ENCODE measurements at regions not wholly inside any gene's neighbourhood (a gene's known extent, or its start where the extent isn't known, plus 50 kb on each side); places are given as distances from the start of the nearest gene placed in this dataset.

GRCh38 chr12:78406213-78406612 is 458.4 kb upstream of the SYT1 start:
- no peak for DNase-seq (ENCODE audit: low read depth in 2 of 2)

GRCh38 chr12:78406828-78407227 is 457.7 kb upstream of the SYT1 start:
- DNase-seq (ENCODE audit: low read depth in 2 of 2), result peak; percentile 17 to 21

DNA sequence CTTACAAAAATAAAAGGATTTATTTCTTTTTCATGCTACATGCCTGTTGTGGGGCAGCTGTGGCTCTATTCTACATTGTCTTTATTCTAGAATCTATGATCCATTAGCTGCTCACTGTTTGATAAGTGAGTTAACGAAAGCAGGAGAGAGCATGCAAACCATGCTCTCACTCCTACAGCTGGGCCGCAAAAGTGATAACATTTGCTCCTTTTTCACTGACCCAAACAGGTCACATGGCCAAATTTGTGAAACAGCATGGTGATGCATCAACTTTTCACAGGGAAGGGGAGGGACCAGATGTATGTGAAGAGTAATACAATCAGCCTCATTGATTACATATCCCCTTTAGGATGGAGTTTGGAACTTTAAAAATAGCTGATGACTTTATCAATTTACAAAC is 456.9 kb upstream of the SYT1 start:
- DNase-seq (ENCODE audit: low read depth in 2 of 2), result no peak

DNA sequence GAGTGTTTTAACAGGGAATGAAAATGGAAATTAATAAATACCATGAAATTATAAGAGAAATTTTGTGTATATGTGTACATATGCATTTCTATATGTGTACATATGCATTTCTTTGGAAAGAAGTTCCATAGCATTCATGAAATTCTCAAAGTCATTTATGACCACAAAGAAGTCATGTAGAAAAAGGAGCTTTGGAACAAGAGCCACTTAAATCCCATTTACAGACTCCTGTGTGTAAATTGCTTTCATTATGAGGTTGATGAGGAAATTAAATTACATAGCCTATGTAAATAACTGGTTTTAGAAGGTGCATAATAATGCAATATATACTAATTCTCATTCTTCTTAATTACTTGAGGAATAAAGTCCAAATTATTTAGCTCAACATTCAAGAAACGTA is 450.5 kb upstream of the SYT1 start:
- no peak for DNase-seq (ENCODE audit: low read depth in 2 of 2)

- DNase-seq (ENCODE audit: low read depth in 2 of 2), result no peak
Observed at GRCh38 chr12:78418919-78419318, 445.7 kb upstream of the SYT1 start.

DNA sequence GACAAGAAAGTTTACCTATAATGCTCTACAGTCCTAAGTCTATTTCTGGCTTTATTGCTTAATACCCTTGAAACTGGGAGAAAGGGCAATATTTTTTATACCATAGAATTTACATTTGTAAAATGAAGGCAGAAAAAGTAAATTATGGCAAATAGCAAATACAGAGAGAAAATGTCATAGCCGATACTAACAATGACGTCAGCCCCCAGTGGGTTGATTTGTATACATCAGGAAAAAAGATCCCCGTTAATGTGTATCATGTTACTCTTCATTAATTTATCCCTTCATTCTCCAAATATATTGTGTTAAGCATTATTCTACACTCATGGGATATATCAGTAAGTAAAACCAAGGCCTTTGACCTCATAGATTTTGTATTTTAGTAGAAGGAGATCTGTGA is 445.1 kb upstream of the SYT1 start:
- DNase-seq (ENCODE audit: low read depth in 2 of 2), result no peak

DNA sequence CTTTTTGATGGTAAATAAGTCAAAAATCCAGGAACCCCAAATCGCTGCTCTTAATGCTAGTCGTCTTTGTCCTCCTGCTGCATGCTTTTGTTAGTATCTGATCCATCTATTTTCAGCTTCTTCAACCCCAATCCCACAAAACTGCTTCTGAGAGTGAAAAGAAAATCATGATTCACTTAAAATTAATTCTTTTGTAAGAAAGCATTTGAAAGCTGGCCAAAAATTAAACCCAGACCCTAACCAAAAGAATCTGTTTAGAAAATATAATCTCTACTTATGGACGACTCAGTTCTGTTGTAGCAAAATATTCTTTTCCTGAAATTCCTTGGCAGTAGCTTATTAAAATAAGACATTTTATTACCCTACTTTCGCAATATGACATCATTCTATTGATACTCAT is 443.6 kb upstream of the SYT1 start:
- peak; percentile 66 to 80 for DNase-seq (ENCODE audit: low read depth in 2 of 2)

DNA sequence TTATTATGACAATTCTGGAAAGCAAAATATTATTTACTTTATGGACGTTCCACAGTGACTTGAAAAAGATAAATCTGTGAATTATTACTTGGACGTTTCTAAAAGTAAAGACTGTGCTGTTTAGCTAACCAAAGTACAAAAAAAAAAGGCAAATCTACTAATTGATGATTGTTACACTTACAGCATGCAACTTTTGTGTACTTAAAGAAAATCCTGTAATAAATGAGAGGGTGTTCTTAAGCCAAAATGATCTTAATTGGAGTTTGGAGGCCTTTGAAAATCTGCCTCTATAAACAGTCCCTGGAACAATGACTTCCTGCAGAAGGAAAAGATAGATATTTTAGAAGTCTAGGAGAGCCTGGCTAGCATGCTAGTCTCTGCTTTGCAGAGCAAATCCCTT is 434.0 kb upstream of the SYT1 start:
- DNase-seq (ENCODE audit: low read depth in 2 of 2), result no peak

GRCh38 chr12:78431931-78432330 is 432.6 kb upstream of the SYT1 start:
- DNase-seq (ENCODE audit: low read depth in 2 of 2), result no peak

GRCh38 chr12:78439666-78440065 is 424.9 kb upstream of the SYT1 start:
- DNase-seq (ENCODE audit: low read depth in 2 of 2), result no peak

- DNase-seq (ENCODE audit: low read depth in 2 of 2), result peak in 1 of 2 experiments; percentile 4
Observed at GRCh38 chr12:78441737-78442453, 422.7 kb upstream of the SYT1 start.

GRCh38 chr12:78442454-78442801 is 422.1 kb upstream of the SYT1 start:
- DNase-seq (ENCODE audit: low read depth in 2 of 2), result peak; percentile 29

GRCh38 chr12:78446555-78446954 is 418.0 kb upstream of the SYT1 start:
- DNase-seq (ENCODE audit: low read depth in 2 of 2), result no peak

DNA sequence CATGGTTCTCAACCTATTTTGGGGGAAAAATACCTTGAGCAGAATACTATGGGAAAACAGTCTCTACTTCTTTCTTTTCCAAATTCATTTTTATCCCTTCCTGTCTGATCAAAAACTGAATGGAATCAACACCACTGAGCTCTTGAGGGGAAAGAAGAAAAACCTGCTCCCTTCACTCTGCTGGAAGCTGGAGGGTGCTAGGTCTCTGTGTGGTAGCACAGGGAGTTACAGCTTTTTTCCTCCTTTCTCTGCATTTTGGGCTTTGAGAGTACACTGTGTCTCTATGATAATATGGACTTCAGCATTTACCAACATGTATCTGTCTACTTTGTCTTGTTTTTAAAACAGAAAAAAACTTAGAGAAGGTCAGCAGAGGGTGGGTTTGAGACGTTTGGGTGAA is 417.2 kb upstream of the SYT1 start:
- DNase-seq (ENCODE audit: low read depth in 2 of 2), result no peak

GRCh38 chr12:78448692-78449091 is 415.9 kb upstream of the SYT1 start:
- DNase-seq (ENCODE audit: low read depth in 2 of 2), result no peak

DNA sequence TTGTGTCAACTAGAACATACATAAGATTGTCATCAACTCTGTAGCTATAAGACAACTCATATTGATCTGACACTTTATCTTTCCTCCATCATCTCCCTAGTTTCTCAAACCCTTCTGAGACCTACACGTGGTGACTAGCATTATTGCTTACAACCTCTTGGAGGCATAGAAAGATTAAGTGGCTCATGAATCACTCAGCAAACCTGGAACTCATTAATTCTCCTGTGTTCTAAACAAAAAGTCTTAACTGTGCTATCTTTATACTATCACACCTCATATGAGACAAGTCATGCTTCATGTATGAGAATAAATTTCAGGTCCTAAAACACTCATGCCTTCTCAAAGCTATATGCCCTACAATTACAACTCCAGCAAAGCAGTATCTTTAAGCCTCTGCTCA is 408.6 kb upstream of the SYT1 start:
- peak in 1 of 2 experiments; percentile 3 for DNase-seq (ENCODE audit: low read depth in 2 of 2)

DNA sequence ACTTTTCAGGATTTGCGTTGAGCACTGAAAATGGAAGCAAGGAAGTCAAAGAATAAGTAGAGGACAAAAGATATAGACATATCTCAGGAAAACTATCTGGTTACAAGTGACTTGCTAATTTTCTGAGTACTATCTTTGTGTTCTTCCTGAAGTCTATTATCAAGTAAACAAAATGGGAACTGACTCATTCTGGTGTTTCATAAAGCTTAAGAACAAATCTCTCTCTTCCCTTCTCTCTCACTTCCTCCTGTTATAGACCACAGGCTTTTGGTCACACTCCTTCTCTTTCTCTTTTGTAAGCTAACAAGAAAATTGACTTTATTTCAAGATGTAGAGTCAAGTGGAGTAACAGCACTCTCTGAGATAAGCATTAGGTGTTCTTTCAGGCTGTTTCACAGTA is 406.6 kb upstream of the SYT1 start:
- no peak for DNase-seq (ENCODE audit: low read depth in 2 of 2)

GRCh38 chr12:78470354-78471195 is 394.0 kb upstream of the SYT1 start:
- DNase-seq (ENCODE audit: low read depth in 2 of 2), result peak in 1 of 2 experiments; percentile 23

GRCh38 chr12:78473136-78473535 is 391.4 kb upstream of the SYT1 start:
- DNase-seq (ENCODE audit: low read depth in 2 of 2), result no peak

DNA sequence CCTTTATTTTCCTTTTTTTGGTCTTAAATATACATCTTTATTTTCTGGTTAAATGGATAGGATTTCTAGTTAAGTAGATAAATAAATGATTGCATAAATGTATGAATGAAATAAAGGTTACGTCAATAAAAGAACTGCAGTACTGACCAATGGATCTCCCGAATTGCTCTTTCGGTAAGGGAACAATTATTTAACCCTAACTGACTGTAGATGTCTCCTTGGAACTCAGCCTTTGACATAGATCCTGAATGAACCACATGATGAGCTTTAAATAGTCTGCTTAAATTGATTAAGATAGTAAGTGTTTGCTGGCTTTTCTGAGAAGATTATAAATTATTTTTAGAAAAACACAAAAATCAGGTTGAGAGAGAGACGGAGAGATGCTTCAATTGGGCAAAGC is 391.0 kb upstream of the SYT1 start:
- no peak for DNase-seq (ENCODE audit: low read depth in 2 of 2)

GRCh38 chr12:78483767-78484315 is 380.7 kb upstream of the SYT1 start:
- no peak for DNase-seq (ENCODE audit: low read depth in 2 of 2)

- no peak for DNase-seq (ENCODE audit: low read depth in 2 of 2)
Observed at GRCh38 chr12:78489990-78490389, 374.6 kb upstream of the SYT1 start.

DNA sequence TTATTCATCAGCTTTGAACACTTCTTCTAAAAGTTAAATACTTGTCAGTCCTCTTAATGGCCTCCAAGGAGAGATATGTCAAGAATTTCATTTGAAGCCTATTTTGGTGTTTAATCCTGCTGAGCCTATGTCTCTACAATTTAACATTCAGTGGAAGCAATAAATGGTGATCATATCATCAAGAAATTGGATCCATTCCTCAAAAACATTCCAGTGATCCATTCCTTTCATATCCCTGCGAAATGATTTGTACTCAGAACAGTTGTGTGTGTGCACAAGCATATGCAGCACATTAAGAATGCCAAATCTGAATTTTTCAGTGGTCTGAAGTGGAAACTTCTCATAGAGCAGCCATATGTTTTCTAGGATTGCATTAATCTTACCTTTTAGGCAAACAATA is 373.7 kb upstream of the SYT1 start:
- peak; percentile 36 to 44 for DNase-seq (ENCODE audit: low read depth in 2 of 2)

All from fibroblast of skin of left biceps (primary cell).